Loucy (cell line): ENCODE measurements at regions not wholly inside any gene's neighbourhood (a gene's known extent, or its start where the extent isn't known, plus 50 kb on each side); places are given as distances from the start of the nearest gene placed in this dataset.

ENCODE experiments used
- CTCF ChIP-seq: fragments of 200-600 bp; sonication (generic); conservative IDR thresholded peaks from 2 replicates; pipeline ENCODE4 v1.5.1; 2014; ENCODE audit warnings: mild to moderate bottlenecking, antibody characterized with exemption, low read length
- EZH2phosphoT487 ChIP-seq: fragments of 200-600 bp; IDR thresholded peaks from 2 replicates; pipeline ENCODE4 v1.6.1; 2018; ENCODE audit warnings: antibody characterized with exemption, mild to moderate bottlenecking, moderate library complexity, borderline replicate concordance

GRCh38 chr2:2573658-2574293, 242.7 kb upstream of the MYT1L start:
- TF ChIP-seq CTCF (no peak), EZH2phosphoT487 (no peak)
